ENCODE measurements at regions not wholly inside any gene's neighbourhood (a gene's known extent, or its start where the extent isn't known, plus 50 kb on each side); places are given as distances from the start of the nearest gene placed in this dataset.

DNA sequence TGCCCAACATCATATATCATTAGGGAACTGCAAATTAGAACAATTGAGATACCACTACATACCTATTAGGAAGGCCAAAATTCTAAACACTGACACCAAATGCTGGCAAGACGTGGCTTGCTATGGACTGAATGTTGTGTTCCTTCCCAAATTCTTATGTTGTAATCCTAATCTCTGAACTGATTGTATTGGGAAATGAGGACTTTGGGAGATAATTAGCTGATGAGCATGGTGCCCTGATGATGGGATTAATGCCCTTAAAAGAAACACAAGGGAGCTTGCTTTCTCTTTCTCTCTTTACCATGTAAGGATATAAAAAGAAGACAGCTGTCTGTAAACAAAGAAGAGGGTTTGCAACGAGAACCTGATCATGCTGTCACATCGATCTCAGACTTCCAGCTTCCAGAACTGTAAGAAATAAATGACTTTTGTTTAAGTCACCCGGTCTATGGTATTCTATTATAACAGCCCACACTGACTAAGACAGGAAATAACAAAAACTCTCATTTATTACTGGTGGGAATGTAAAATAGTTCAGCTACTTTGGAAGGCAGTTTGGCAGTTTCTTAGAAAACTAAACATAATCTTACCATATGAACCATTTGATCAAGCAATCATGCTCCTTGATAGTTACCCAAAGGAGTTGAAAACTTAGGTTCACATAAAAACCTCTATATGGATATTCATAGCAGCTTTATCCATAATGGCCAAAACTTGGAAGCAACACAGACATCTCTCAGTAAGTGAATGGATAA lies 458.3 kb upstream of the CBLB start:
- DNase-seq (ENCODE audit: low read depth, low spot score), result peak; percentile 44
- in situ Hi-C loops (cut with HindIII; ENCODE audit: low pct_unique_long_range_greater_than_20kb, low sequenced_read_pairs), result no loop called here

DNA sequence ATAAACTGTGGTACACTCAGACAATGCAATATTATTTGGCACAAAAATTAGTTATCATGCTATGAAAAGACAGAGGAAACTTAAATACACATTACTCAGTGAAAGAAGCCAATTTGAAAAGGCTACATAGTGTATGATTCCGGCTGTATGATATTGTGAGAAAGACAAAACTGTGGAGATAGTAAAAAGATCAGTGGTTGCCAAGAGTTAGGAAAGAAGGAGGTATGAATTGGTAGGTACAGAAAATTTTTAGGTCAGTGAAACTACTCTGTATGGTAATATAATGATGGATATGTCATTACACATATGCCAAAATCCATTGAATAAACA lies 458.8 kb upstream of the CBLB start:
- no peak for DNase-seq (ENCODE audit: low read depth, low spot score)
- in situ Hi-C loops (cut with HindIII; ENCODE audit: low pct_unique_long_range_greater_than_20kb, low sequenced_read_pairs), result no loop called here

DNA sequence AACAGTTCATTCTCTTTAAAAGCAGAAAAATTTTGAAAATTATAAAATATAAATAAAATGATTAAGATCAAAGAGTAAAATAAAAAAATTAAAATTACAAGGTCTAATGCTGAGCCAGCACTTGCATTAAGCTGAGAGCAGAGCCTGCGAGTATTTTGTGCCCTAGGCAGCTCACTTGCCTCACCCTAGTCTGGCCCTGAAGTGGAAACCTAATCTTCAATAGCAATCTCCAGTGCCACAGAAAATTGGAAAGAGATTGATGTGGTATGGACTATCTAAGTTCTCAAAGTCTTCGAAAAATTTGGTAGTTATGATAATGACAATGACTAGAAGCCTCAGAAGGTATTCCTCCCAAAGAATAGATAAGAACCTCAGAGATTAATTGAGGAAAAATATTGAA lies 459.4 kb upstream of the CBLB start:
- in situ Hi-C loops (cut with HindIII; ENCODE audit: low pct_unique_long_range_greater_than_20kb, low sequenced_read_pairs), result no loop called here
- DNase-seq (ENCODE audit: low read depth, low spot score), result no peak

DNA sequence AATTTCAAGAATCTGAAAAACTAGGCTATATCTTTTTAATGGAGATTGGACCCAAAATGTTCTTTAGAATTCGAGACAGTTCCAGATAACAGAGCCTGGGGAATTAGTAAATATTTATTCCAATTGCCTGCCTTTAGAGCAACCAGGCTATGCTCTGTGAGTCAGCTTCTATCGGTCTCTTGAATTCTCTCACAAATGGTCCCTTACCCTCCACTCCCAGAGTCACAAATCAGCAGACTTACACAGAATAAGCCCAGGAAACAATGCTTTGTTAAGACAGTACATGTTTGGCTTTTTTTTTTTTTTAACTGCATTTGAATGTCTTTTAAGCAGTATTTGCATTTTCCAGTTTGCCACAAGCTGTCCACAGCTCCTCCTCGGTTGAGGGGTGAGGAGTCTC lies 460.7 kb upstream of the CBLB start:
- in situ Hi-C loops (cut with HindIII; ENCODE audit: low pct_unique_long_range_greater_than_20kb, low sequenced_read_pairs), result no loop called here
- no peak for DNase-seq (ENCODE audit: low read depth, low spot score)

DNA sequence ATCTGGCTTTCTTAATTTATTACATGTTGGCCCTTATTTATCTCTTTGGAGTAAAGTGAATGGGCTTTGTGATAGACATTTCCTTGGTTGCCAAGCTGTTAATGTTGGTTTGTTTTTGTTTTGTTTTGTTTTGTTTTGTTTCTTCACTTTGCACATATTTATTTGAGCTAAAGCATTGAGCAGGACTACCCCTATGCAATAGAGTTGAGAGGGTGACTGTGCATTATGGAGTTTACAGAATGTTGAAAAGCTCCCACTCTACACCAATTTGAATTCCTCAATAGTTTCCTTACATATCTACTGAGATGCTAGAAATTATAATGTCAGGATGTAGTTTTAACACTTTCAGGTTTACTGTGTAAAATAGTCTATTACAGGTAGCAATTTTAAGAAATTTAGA lies 462.8 kb upstream of the CBLB start:
- in situ Hi-C loops (cut with HindIII; ENCODE audit: low pct_unique_long_range_greater_than_20kb, low sequenced_read_pairs), result no loop called here
- DNase-seq (ENCODE audit: low read depth, low spot score), result no peak

DNA sequence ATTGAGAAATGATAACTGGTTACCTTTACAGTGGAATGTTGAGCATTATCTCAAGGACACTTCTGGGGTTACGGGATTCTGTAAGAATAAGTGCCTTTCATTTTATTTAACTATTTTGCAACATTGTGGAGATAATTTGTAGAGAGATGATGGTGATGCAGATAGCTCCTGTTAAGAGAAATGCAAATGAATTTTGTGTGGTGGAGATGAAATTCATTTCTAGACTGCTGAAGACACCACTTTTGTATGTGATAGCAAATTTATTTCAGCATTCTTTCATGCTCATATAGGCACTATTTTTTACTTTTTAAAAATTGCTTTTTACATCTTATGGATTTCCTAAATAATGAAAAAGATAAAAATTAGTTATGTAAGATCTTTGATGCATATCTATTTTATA lies 463.3 kb upstream of the CBLB start:
- DNase-seq (ENCODE audit: low read depth, low spot score), result no peak
- in situ Hi-C loops (cut with HindIII; ENCODE audit: low pct_unique_long_range_greater_than_20kb, low sequenced_read_pairs), result no loop called here

DNA sequence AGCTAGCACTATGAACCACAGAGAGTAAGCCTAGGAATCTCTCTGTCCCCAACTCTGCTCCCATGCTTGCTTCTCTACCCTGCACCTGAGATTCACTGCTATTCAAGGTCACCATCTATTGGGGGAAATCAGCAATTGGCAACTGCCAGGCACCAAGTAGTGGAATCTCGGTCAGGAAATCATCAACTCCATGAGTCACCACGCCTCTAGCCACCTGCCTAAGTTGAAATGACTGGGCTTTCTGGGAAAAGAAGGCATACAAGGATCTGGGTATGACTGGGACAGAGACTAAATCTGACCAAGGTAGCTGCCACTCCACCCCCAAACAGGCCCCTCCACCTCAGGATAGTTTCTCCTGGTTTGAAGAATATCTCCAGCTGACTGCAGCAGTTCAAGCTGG lies 464.1 kb upstream of the CBLB start:
- no peak for DNase-seq (ENCODE audit: low read depth, low spot score)

DNA sequence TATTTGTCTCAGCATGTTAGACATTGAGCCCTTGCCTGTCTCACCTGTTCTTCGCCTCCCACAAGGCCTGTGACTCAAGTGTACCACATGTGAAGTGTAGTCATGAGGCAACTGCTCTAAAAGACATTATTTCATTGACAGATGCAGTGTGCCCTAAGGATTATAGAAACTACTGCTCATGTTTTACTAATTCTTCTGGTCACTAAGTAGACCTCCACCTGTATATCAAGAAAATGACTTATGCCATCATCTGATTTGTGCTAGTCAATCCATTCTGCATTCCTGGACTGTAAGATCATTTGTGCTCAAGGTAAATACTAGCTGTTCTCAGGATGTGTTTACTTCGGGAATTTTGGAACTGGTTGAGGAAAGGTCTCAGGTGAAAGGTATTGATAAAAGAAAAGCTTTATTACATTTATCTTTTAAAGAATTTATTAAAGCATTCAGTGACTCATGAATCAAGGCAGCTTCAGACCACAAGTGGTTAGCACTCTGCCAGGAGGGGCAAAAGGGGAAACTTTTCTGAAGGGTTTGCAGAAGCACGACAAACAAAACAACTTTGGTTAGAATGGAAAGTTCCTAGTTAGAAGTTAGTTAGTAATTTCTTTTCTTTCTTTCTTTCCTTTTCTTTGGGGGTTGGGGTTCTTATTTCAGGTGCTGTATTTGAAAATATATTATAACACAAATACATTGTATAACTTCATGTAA lies 465.3 kb upstream of the CBLB start:
- DNase-seq (ENCODE audit: low read depth, low spot score), result no peak
- in situ Hi-C loops (cut with HindIII; ENCODE audit: low pct_unique_long_range_greater_than_20kb, low sequenced_read_pairs), result no loop called here

More for the DNA sequence above, 464.1 kb upstream of the CBLB start:
- in situ Hi-C loops (cut with HindIII; ENCODE audit: low pct_unique_long_range_greater_than_20kb, low sequenced_read_pairs), result no loop called here

DNA sequence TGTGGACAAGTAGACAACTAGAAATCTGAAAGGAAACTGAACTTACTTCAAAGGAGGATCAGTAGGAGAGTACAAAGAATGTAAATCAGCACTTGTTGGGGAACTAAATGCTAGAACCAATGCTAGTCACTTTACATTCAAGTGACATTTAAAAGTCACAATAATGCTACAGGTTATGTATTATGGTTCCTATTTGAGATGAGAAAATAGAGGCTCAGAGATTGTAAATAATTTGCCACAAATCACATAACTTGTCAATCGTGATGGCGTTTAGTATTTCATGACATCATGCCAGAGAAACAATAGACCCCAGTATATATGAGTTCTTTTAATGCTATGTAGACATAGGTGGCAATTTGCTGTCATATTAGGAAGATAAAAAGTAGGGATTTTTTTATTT lies 467.8 kb upstream of the CBLB start:
- no peak for DNase-seq (ENCODE audit: low read depth, low spot score)
- in situ Hi-C loops (cut with HindIII; ENCODE audit: low pct_unique_long_range_greater_than_20kb, low sequenced_read_pairs), result no loop called here

DNA sequence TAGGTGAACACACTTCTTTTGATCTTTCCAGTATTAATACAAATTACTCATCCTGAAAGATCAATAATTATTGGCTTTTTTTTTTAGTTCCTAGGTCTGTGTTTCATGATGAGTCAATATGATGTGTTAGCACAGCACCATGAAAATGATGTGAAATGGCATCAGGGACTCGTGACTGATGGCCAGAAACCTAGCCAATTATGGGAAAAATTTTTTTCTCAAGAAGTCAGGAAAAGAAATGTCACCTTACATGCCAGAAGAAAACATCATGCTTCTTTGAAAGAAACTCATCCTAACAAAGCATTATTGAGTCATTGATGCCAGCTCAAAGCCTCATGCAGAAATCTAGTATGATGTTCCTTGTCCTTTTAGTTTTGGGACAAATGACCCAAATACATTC lies 468.3 kb upstream of the CBLB start:
- in situ Hi-C loops (cut with HindIII; ENCODE audit: low pct_unique_long_range_greater_than_20kb, low sequenced_read_pairs), result no loop called here
- DNase-seq (ENCODE audit: low read depth, low spot score), result no peak

DNA sequence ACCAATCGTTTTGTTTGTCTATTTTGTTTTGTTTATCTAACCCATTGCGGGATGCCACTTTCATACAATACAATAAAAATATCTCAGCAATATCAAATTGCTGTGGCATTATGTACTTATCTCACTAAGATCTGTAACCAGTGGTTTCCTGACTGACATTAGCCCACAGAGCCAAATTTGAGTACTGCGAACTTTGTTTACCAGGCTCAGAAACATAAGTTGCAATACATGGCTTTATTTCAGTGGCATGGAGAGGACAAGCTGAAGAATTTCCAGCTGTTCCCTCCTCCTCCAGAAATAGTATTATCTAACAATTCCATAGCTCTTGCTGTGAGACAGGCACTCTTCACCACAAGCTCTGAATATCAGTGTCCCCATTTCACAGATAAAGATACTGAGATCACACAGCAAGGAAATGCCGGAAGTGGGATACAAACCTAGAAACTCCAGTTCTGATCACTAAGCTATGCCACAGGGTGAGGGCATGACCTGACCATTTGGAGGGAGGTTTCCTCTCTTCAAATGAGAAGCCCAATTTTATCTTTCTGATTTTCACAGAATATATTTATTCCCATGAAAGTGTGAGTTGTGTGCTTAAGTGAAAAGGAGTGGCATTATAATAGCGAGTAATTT lies 469.9 kb upstream of the CBLB start:
- in situ Hi-C loops (cut with HindIII; ENCODE audit: low pct_unique_long_range_greater_than_20kb, low sequenced_read_pairs), result no loop called here
- DNase-seq (ENCODE audit: low read depth, low spot score), result no peak

DNA sequence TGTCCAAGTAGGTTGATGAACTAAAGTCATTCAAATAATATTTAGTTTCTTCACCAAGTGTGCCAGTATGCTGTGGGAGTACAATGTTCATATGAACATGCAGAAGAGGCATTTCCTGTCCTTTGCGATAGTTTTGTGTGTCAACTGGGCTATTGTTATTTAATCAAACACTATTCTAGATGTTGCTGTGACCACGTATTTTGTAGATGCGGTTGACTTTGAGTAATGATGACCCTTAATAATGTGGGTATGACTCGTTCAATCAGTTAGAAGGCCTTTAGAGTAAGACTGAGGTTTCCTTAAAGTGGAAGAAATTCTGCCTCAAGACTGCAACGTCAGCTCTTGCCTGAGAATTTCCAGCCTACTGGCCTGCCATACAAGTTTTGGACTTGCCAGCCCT lies 470.7 kb upstream of the CBLB start:
- in situ Hi-C loops (cut with HindIII; ENCODE audit: low pct_unique_long_range_greater_than_20kb, low sequenced_read_pairs), result no loop called here
- no peak for DNase-seq (ENCODE audit: low read depth, low spot score)

DNA sequence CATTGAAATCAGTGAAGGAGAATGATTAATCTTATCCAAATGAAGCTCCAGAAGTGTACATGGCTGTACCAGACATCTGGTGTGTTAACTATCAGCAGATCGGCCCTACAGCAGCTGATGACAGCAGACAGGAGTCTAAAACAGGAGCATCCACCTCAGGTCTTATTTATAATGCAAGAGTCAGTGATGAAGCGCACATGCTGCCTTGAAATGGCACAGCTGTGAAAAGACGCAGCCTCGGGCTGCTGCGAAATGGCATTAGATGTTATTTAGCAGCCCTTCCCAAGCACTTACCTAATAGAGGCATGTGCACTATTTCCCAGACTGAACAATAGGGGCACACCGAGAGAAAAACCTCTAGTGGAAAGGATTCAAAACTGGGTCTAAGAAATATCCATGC lies 472.3 kb upstream of the CBLB start:
- in situ Hi-C loops (cut with HindIII; ENCODE audit: low pct_unique_long_range_greater_than_20kb, low sequenced_read_pairs), result no loop called here
- no peak for DNase-seq (ENCODE audit: low read depth, low spot score)

DNA sequence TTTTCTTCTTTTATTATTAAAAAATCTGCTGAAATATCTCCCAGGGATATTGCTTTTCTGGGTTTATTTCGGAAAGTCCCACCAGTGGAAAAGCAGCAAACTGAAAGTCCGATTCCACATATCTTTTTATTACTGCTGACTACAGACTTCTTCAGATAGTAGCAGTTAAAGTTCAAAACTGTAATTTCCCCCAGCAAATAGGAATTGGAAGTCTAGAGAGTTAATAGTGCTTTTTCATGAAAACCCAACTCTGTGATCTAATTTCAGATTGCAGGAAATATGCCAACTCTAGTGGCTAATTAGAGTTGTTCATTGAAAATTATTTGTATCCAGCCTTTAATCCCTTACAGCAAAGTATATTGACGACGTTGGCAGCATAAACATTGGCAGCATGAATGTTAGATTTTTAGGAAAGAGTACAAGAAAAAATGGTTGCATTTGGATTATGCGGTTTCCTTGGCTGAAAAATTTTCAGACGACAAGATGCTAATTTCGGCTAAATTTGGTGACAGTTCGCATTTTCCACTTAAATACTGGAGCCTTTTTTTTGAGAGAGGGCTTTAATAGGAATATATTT lies 472.9 kb upstream of the CBLB start:
- DNase-seq (ENCODE audit: low read depth, low spot score), result no peak
- in situ Hi-C loops (cut with HindIII; ENCODE audit: low pct_unique_long_range_greater_than_20kb, low sequenced_read_pairs), result no loop called here

DNA sequence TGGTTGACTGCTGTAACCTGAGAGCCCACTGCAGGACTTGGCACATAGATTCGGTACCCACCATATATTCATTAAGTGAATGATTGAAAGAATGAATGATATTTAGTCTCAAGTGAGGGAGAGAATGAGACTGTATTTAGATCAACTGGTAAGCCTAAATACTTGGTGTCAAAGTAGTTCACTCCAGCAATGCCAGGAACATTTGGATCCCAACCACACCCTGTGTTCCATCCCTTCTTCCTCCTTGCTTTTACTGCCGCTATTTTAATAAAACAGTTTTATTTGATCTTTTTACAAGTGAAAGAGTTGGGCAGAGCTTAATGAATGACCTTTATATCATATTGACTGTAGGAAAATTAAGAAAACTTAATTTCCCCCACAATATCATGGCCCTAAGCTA lies 473.6 kb upstream of the CBLB start:
- in situ Hi-C loops (cut with HindIII; ENCODE audit: low pct_unique_long_range_greater_than_20kb, low sequenced_read_pairs), result no loop called here
- DNase-seq (ENCODE audit: low read depth, low spot score), result no peak

DNA sequence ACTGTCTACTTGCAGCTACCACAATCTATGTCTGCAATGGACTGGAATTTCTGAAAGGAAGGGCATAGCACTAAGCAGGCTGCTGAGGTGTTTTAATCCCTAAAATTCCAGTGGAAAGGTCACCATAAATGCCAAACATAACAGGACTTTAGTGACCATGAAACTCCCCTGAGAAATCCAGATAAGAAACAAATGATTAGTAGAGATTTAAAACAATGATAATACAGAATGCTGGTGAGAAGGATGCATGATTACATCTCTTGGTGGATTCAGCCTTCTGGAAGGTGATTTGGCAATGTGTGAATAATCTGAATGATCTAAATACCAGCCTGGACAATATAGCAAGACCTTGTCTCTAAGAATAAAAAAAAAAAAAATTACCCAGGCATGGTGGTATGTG lies 475.0 kb upstream of the CBLB start:
- in situ Hi-C loops (cut with HindIII; ENCODE audit: low pct_unique_long_range_greater_than_20kb, low sequenced_read_pairs), result no loop called here
- DNase-seq (ENCODE audit: low read depth, low spot score), result no peak

DNA sequence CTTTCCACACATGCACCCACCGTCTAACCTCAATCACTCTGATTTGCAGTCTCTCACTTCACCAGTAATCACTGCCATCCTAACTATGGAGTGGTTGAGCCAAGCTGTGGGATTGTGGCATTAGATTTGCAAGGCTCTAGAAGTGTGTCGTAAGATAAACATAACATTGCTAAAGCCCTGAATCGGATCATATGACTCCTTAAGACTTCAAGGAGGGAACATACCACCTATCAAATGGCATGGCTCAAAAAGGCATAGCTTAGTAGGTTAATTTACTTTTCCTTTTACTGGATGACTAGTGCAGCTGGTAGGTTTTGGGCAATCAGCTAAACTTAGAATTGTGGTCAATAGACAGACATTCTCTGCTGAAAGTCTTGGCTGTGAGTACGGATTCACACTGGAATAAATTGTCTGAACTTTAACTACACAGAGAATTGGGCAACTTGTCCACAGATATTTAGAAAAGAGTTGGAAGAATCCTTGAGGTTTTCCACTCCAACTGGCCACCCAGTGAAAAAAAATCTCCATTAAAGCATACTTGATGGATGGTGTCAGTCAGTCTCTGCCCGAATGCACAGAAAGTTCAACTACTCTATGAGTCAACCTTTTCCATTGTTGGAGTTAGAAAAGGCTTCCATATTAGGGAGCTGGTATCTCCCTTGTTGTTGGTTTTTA lies 476.7 kb upstream of the CBLB start:
- in situ Hi-C loops (cut with HindIII; ENCODE audit: low pct_unique_long_range_greater_than_20kb, low sequenced_read_pairs), result no loop called here
- DNase-seq (ENCODE audit: low read depth, low spot score), result peak; percentile 53

DNA sequence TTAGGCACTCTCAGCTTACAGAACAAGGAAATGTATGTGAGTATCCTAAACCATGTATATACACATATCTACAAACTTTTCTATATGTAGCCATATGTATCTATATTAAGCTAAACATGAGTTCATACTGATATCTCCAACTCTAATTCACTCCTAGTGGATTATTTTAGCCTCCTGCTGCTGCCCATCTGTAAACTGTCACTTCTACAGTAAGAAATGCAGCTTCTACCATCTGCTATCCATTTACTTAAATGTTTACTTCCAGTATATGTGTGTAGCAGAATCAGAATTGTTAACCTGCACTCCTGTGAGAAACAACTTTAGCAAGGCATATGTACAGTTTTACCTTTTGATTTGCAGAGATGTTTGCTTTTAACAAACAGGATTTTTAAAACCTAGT lies 478.5 kb upstream of the CBLB start:
- in situ Hi-C loops (cut with HindIII; ENCODE audit: low pct_unique_long_range_greater_than_20kb, low sequenced_read_pairs), result no loop called here
- DNase-seq (ENCODE audit: low read depth, low spot score), result no peak

Data from SK-MEL-5 (cell line).